ENCODE measurements at regions not wholly inside any gene's neighbourhood (a gene's known extent, or its start where the extent isn't known, plus 50 kb on each side); places are given as distances from the start of the nearest gene placed in this dataset.

- no peak for DNase-seq (ENCODE audit: low read depth)
Observed at GRCh38 chr6:170212956-170213636, 77.8 kb downstream of the DLL1 start.

GRCh38 chr6:170212051-170212756, 78.7 kb downstream of the DLL1 start:
- DNase-seq (ENCODE audit: low read depth) = no peak

- no peak for DNase-seq (ENCODE audit: low read depth)
Observed at GRCh38 chr6:170211404-170212025, 79.4 kb downstream of the DLL1 start.

- DNase-seq (ENCODE audit: low read depth) = no peak
Observed at GRCh38 chr6:170210651-170211403, 80.1 kb downstream of the DLL1 start.

- no peak for DNase-seq (ENCODE audit: low read depth)
Observed at GRCh38 chr6:170210026-170210390, 80.9 kb downstream of the DLL1 start.

GRCh38 chr6:170209354-170210025, 81.4 kb downstream of the DLL1 start:
- DNase-seq (ENCODE audit: low read depth) = no peak

GRCh38 chr6:170208651-170209353, 82.1 kb downstream of the DLL1 start:
- DNase-seq (ENCODE audit: low read depth) = no peak

GRCh38 chr6:170208182-170208601, 82.7 kb downstream of the DLL1 start:
- DNase-seq (ENCODE audit: low read depth) = no peak

GRCh38 chr6:170207586-170208181, 83.2 kb downstream of the DLL1 start:
- DNase-seq (ENCODE audit: low read depth) = no peak

- no peak for DNase-seq (ENCODE audit: low read depth)
Observed at GRCh38 chr6:170206851-170207431, 83.9 kb downstream of the DLL1 start.

- DNase-seq (ENCODE audit: low read depth) = no peak
Observed at GRCh38 chr6:170206317-170206621, 84.6 kb downstream of the DLL1 start.

- DNase-seq (ENCODE audit: low read depth) = no peak
Observed at GRCh38 chr6:170205534-170206316, 85.2 kb downstream of the DLL1 start.

- no peak for DNase-seq (ENCODE audit: low read depth)
Observed at GRCh38 chr6:170205126-170205525, 85.8 kb downstream of the DLL1 start.

- DNase-seq (ENCODE audit: low read depth) = no peak
Observed at GRCh38 chr6:170203212-170203611, 87.7 kb downstream of the DLL1 start.

GRCh38 chr6:170202416-170203135, 88.3 kb downstream of the DLL1 start:
- no peak for DNase-seq (ENCODE audit: low read depth)

GRCh38 chr6:170201361-170201760, 89.5 kb downstream of the DLL1 start:
- no peak for DNase-seq (ENCODE audit: low read depth)

GRCh38 chr6:170200458-170200891, 90.4 kb downstream of the DLL1 start:
- DNase-seq (ENCODE audit: low read depth) = no peak

GRCh38 chr6:170199716-170200115, 91.2 kb downstream of the DLL1 start:
- DNase-seq (ENCODE audit: low read depth) = no peak

GRCh38 chr6:170198298-170198697, 92.6 kb downstream of the DLL1 start:
- DNase-seq (ENCODE audit: low read depth) = no peak

Data from GM04503 (cell line).